ENCODE measurements at regions not wholly inside any gene's neighbourhood (a gene's known extent, or its start where the extent isn't known, plus 50 kb on each side); places are given as distances from the start of the nearest gene placed in this dataset.

DNA sequence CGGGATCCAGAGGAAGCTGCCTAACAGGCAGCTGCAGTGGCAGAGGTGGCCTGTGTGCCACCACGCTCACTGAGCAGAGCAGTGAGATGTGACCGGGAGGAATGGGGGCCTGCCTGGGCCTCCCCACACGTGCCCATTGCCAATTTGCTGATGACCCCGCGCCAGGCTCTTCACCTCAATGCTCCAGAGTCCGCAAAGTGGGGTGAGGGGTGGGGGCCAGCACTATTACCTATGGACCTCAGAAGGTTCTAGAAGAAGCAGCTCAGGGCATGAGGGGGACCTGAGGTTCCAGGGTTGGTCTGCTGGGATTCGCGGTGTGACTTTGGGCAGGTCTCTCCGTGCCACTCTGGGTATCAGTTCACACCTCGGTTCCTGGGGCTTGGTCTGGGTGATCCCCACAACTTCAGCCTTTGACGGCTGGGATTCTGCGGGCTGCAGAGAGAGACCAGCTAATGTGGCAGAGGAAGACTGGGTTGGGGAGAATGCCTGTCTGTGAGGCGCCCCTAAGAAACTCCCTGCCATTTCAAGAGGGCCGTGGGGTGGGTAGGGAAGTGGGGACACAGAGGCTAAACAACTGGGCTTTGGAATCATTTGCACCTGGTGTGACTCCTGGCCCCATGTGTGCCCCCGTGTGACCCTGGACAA, 231.0 kb upstream of the MVB12B start:
- ChIA-PET POLR2A (ENCODE audit: partially characterized antibody) (no interaction called here), CTCF (ENCODE audit: partially characterized antibody) (interaction anchor here (0.8 kb wide), 1 partner anchor 35 kb away, joined by 3 read pairs; no protein-coding TSS in a partner anchor)
- H3K36me3 ChIP-seq (ENCODE audit: control insufficient read depth in 2 of 4, insufficient read depth in 4 of 4, low read length in 3 of 4): no peaks in the 10 kb centered on the region
- H2AK5ac ChIP-seq (ENCODE audit: low read depth, low read length): no peak overlapping the region
- no peak overlapping the region for H3K23ac ChIP-seq (ENCODE audit: insufficient read length)
- H3K79me2 ChIP-seq (ENCODE audit: control insufficient read depth in 1 of 2, insufficient read depth in 2 of 2, low read length in 2 of 2): no peaks in the 10 kb centered on the region
- H3K56ac ChIP-seq (replicated peaks; ENCODE audit: insufficient read length, low read depth, low read length): no peak overlapping the region
- no peak overlapping the region for H2BK15ac ChIP-seq (ENCODE audit: low read length)
- H3K18ac ChIP-seq (ENCODE audit: extremely low read depth, low read length): no peak overlapping the region
- H3K4ac ChIP-seq (replicated peaks; ENCODE audit: insufficient read length, low read depth, low read length): no peak overlapping the region
- no peak overlapping the region for H2BK20ac ChIP-seq (ENCODE audit: low read length)
- H3K27me3 ChIP-seq (replicated peaks in 1 of 4; ENCODE audit: control insufficient read depth in 3 of 4, extremely low read depth in 1 of 4, insufficient read depth in 3 of 4, low read length in 3 of 4): no peaks in the 10 kb centered on the region; a peak in 1 of 7 replicates
- no peak overlapping the region for H2BK5ac ChIP-seq (ENCODE audit: low read depth, low read length)
- DNase-seq (ENCODE audit: low read depth in 1 of 2, low spot score in 2 of 2) (no peak), FAIRE-seq (no peak)
- H3K9ac ChIP-seq (replicated peaks in 1 of 4; ENCODE audit: extremely low read depth in 1 of 4, low read depth in 3 of 4, low read length in 3 of 4): no peak overlapping the region
- H3K4me1 ChIP-seq (replicated peaks in 1 of 4; ENCODE audit: control insufficient read depth in 3 of 4, insufficient read depth in 4 of 4, low read length in 3 of 4): no peaks in the 10 kb centered on the region
- peaks cover 0 to 2% of the 10 kb centered on the region in 2 experiments; a peak in 2 of 4 replicates for H3K9me3 ChIP-seq (ENCODE audit: insufficient read depth in 2 of 2, low read depth in 1 of 2, low read length in 1 of 2)
- H4K8ac ChIP-seq (ENCODE audit: extremely low read depth, insufficient read depth, low read length): no peak overlapping the region
- no peak overlapping the region for H4K91ac ChIP-seq (replicated peaks; ENCODE audit: insufficient read length, low read length)
- H3K14ac ChIP-seq (ENCODE audit: insufficient read length): no peak overlapping the region
- H3K4me2 ChIP-seq (ENCODE audit: insufficient read depth in 1 of 2, low read depth in 2 of 2, low read length in 2 of 2): no peak overlapping the region
- H2BK12ac ChIP-seq (ENCODE audit: low read depth, low read length): no peak overlapping the region
- no peak overlapping the region for H2BK120ac ChIP-seq (replicated peaks; ENCODE audit: low read depth, low read length)
- H3K23me2 ChIP-seq (ENCODE audit: low read depth, low read length): no peaks in the 10 kb centered on the region
- no peaks in the 10 kb centered on the region for H4K20me1 ChIP-seq (replicated peaks in 1 of 2; ENCODE audit: control insufficient read depth in 1 of 2, insufficient read depth in 2 of 2, low read length in 2 of 2)
- no peak overlapping the region for H3K27ac ChIP-seq (ENCODE audit: low read depth, low read length)
- H2AFZ ChIP-seq (ENCODE audit: low read length): no peak overlapping the region
- H3K79me1 ChIP-seq (ENCODE audit: low read depth, low read length): no peaks in the 10 kb centered on the region
- WGBS, 2 experiments (ENCODE audit: extremely low coverage in 1 of 2, insufficient coverage in 1 of 2, insufficient read length in 1 of 2, insufficient replicate concordance in 2 of 2, low coverage in 1 of 2, low lambda C conversion rate in 2 of 2, missing lambda C conversion rate in 1 of 2): 84% methylated on average over 16 of the region's 16 CpGs; no CpG with 5 or more reads in 1 of the 2 experiments
- no peak overlapping the region for H4K5ac ChIP-seq (ENCODE audit: insufficient read length, low read depth, low read length)
- TF ChIP-seq SUZ12 (IDR thresholded peaks at IDR 0.05; ENCODE audit: low read length) (no peak), EP300 (IDR thresholded peaks at IDR 0.05; ENCODE audit: borderline replicate concordance in 1 of 2, low read depth in 2 of 2, low read length in 2 of 2) (no peak), POU5F1 (IDR thresholded peaks at IDR 0.05; ENCODE audit: low read depth, low read length) (no peak), SIRT6 (IDR thresholded peaks at IDR 0.05; ENCODE audit: low read length) (no peak), RNF2 (IDR thresholded peaks at IDR 0.05; ENCODE audit: borderline replicate concordance, low read depth, low read length, missing control alignments, poor library complexity, severe bottlenecking) (no peak), GTF2F1 (IDR thresholded peaks at IDR 0.05; ENCODE audit: borderline replicate concordance, low read depth, low read length) (no peak), TBP (IDR thresholded peaks at IDR 0.05; ENCODE audit: low read depth, low read length) (no peak), GABPA (IDR thresholded peaks at IDR 0.05; ENCODE audit: borderline replicate concordance, insufficient read depth, low read length) (no peak)
- H3K4me3 ChIP-seq (ENCODE audit: extremely low read depth in 1 of 4, insufficient read depth in 2 of 4, low read depth in 3 of 4, low read length in 4 of 4): no peak overlapping the region
